ENCODE measurements at regions not wholly inside any gene's neighbourhood (a gene's known extent, or its start where the extent isn't known, plus 50 kb on each side); places are given as distances from the start of the nearest gene placed in this dataset.
A peak's percentile ranks its signal among the peaks of the same experiment; 100 is the strongest.

- Histone ChIP-seq H3K4me1 (no peaks in the 10 kb centered on the region), H3K9me3 (no peaks in the 10 kb centered on the region), H3K4me3 (no peak overlapping the region), H3K27me3 (no peaks in the 10 kb centered on the region), H3K36me3 (no peaks in the 10 kb centered on the region), H3K27ac (no peak overlapping the region)
- DNase-seq (no peak), ATAC-seq (no peak)
- intact Hi-C loops (cut with DNase I) = no loop called here
- TF ChIP-seq CTCF (IDR thresholded peaks at IDR 0.05) = no peak
These were observed 298.4 kb downstream of the PSAT1 start for GRCh38 chr9:78595200-78595945.

- H3K27me3 ChIP-seq = no peaks in the 10 kb centered on the region
- DNase-seq (no peak), ATAC-seq (no peak)
- H3K4me1 ChIP-seq = no peaks in the 10 kb centered on the region
- no peak overlapping the region for H3K4me3 ChIP-seq
- H3K9me3 ChIP-seq = no peaks in the 10 kb centered on the region
- intact Hi-C loops (cut with DNase I) = no loop called here
- TF ChIP-seq CTCF (IDR thresholded peaks at IDR 0.05) = no peak
- H3K27ac ChIP-seq = no peak overlapping the region
- H3K36me3 ChIP-seq = no peaks in the 10 kb centered on the region
These were observed 299.4 kb downstream of the PSAT1 start for GRCh38 chr9:78596346-78596745.

GRCh38 chr9:78598120-78598519 lies 301.2 kb downstream of the PSAT1 start:
- Histone ChIP-seq H3K27ac (no peak overlapping the region), H3K4me1 (no peaks in the 10 kb centered on the region), H3K9me3 (no peaks in the 10 kb centered on the region), H3K4me3 (no peak overlapping the region), H3K27me3 (no peaks in the 10 kb centered on the region), H3K36me3 (no peaks in the 10 kb centered on the region)
- TF ChIP-seq CTCF (IDR thresholded peaks at IDR 0.05) = no peak
- DNase-seq (no peak), ATAC-seq (no peak)
- intact Hi-C loops (cut with DNase I) = no loop called here

- no peak for DNase-seq
These were observed 303.0 kb downstream of the PSAT1 start for GRCh38 chr9:78599926-78600325.

GRCh38 chr9:78601957-78602565 lies 305.1 kb downstream of the PSAT1 start:
- peak; percentile 62 for TF ChIP-seq CTCF (IDR thresholded peaks at IDR 0.05)
- DNase-seq = no peak
- ATAC-seq = peak; percentile 48
- Histone ChIP-seq H3K4me1 (no peaks in the 10 kb centered on the region), H3K4me3 (no peak overlapping the region), H3K27me3 (peaks cover 4% of the 10 kb centered on the region), H3K36me3 (no peaks in the 10 kb centered on the region), H3K9me3 (no peaks in the 10 kb centered on the region), H3K27ac (no peak overlapping the region)
- intact Hi-C loops (cut with DNase I) = no loop called here

More at GRCh38 chr9:78599926-78600325, 303.0 kb downstream of the PSAT1 start:
- Histone ChIP-seq H3K27me3 (peaks cover 4% of the 10 kb centered on the region), H3K9me3 (no peaks in the 10 kb centered on the region), H3K4me1 (no peaks in the 10 kb centered on the region), H3K4me3 (no peak overlapping the region), H3K36me3 (no peaks in the 10 kb centered on the region), H3K27ac (no peak overlapping the region)
- ATAC-seq = no peak
- intact Hi-C loops (cut with DNase I) = no loop called here
- no peak for TF ChIP-seq CTCF (IDR thresholded peaks at IDR 0.05)

Measured in upper lobe of right lung (tissue), 1 donor.